ENCODE measurements at regions not wholly inside any gene's neighbourhood (a gene's known extent, or its start where the extent isn't known, plus 50 kb on each side); places are given as distances from the start of the nearest gene placed in this dataset.

DNA sequence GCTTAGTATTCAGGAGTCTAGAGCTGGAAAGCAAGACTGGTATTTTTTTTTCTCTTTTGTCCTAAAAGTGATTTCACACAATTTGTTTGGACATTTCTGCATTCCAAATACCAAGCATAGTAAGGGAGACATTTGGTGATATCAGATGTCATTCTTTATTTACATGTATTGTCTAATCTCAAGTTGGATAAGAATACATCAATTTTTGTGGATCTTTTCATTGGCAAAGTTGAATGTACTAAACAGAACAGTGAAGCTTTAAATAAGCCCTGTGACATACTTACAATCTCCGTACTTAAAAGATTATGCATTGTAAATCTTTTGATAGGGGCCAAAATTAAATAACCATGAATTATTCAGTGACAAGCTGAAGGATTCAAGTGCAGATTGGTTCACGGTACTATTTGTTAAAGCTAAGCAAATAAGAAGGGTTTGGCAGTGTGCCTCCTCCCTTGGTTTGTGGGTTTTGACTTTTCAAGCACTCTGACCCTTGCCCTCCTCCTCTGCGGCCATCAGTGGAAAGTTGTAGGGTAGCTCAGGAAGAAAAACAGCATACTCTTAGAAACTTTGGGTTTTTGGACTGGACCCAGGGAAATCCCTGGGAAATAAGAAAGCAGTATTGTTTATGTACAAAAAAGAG is 663.7 kb downstream of the ADGRL2 start:
- no peak for TF ChIP-seq POLR2A (IDR thresholded peaks at IDR 0.05)
- TF ChIP-seq, protein P1, sequence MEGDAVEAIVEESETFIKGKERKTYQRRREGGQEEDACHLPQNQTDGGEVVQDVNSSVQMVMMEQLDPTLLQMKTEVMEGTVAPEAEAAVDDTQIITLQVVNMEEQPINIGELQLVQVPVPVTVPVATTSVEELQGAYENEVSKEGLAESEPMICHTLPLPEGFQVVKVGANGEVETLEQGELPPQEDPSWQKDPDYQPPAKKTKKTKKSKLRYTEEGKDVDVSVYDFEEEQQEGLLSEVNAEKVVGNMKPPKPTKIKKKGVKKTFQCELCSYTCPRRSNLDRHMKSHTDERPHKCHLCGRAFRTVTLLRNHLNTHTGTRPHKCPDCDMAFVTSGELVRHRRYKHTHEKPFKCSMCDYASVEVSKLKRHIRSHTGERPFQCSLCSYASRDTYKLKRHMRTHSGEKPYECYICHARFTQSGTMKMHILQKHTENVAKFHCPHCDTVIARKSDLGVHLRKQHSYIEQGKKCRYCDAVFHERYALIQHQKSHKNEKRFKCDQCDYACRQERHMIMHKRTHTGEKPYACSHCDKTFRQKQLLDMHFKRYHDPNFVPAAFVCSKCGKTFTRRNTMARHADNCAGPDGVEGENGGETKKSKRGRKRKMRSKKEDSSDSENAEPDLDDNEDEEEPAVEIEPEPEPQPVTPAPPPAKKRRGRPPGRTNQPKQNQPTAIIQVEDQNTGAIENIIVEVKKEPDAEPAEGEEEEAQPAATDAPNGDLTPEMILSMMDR (IDR thresholded peaks at IDR 0.05), result no peak

Measured in uterus (tissue), 2 donors.